HG03045 (cell line): ENCODE measurements at regions not wholly inside any gene's neighbourhood (a gene's known extent, or its start where the extent isn't known, plus 50 kb on each side); places are given as distances from the start of the nearest gene placed in this dataset.
A peak's percentile ranks its signal among the peaks of the same experiment; 100 is the strongest.
"Not testable (repeated sequence)": the region's sequence is repeated elsewhere in the genome, so short reads cannot be mapped to it uniquely, and the experiment has no call there.

Experiments used
- ATAC-seq: cut with Tn5 transposase; IDR thresholded peaks from one replicate; pipeline ENCODE4 v1.9.1; 2021; ENCODE audit warnings: mild to moderate bottlenecking, moderate library complexity; ENCODE audit not compliant: unreplicated experiment

DNA sequence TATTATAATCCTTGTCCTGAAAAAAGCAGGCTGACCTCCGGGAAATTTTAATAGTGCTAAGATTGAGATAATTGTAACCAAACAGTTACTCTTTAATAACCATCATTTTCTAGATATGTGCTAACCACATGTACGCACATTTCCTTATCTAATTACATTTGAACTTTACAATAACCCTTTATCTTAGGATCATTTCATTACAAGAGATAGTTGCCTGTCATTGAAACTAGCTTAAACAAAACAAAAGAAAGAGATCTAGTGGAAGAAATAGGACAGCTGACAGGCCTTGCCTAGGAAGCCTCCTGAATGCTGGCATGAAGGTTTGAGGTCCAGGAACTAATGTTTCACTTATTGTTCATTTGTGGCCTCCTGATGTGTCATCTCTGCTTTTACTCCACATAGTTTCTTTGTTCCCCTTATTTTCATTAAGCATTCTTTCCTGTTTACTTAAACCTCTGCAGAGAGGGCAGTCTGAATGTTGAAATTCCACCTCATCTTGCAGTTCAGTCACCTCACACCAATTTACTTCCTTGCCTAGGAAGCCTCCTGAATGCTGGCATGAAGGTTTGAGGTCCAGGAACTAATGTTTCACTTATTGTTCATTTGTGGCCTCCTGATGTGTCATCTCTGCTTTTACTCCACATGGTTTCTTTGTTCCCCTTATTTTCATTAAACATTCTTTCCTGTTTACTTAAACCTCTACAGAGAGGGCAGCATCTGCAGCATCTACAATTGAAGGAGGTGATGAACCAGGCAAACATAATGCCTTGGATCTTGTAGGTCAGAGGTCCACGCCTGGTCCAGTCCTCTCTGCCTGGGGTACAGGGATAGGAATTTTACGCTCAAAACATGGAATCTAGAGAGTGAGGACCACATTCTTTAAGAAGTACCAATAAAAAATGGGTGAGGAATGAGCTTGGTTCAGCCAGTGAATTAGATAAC lies 247.5 kb downstream of the SPATA31A6 start:
- not testable (repeated sequence) for ATAC-seq

DNA sequence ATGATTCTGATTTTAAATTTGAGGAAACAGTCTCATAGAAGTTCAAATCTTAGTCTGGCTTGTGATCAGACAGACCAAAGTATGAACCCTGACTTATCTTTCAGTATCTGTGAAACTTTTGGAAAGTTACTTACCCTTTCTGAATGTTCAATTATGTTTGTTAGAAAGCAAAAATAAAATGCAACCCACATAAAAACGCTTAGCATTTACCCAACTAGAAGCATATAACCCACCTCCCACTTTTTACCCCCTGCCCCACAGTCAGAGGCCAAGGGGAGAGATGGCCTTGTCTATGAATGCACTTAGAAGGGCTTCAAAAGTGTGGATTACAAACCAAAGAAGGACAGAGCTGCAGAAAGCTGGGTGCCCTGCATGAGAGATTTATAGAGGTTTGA lies 248.2 kb downstream of the SPATA31A6 start:
- ATAC-seq, result not testable (repeated sequence)

DNA sequence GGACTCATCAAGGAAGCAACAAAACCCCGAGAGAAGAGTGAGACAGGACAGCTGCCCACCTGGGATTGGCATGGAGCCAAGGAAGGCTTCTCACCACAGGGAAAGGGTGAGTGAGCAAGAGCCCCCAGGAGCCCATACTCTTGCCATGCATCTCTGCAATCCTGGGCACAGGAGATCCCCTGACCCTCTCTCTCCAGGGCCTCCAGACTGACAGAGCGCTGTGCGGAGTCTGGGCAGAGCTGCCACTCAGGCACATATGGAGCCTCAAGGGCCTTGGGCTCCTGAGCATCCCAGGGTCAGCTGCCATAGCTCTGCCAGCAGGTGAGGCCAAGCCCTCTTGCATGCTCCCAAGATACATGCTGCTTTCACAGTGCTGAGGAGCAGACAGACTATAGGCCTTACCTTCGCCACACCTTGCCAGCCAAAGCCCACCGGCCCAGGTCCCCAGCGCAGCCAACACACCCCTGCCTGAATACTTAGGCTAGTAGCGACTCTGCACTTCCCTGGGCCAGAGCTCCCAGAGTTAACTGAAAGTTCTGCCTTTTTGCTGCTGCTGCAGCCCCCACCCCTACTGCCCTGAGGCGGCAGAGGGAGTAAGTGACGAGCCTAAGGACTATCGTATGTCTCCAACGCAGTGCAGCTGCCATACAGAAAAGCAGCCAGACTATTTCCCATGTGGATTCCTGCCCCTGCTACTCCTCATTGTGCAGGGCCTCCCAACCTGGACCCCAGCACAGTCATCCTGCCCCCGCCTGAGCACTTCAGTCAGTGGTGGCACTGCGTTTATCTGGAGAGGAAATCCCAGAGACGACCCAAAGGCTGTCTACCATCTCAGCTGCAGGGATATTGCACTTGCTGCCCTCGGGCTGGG lies 251.6 kb downstream of the SPATA31A6 start:
- ATAC-seq, result not testable (repeated sequence)

DNA sequence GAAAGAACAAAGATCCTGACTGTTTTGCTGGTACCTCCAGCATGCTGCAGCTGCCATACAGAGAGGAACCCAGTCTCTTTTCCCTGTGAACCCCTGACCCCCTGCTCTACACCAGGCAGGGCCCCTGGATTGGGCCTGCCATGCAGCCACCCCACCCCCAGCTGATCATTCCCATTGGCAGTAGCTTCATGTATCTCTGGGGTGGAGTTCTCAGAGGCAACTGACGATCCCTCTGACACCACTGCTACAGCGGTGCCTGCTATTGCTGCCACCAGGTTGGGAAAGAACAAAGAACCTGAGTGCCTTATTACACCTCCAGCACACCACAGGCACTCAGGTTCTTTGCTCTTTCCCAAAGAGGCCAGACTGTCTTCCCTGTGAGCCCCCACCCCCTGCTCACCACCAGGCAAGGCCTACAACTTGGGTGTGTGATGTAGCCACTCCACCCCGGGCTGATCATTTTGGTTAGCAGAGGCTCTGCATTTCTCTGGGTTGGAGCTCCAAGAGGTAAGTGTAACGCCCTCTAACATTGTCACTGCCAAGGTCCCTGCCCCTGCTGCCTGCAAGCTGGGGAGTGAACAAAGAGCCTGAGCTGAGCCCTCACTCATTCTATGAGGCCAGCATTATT lies 252.4 kb downstream of the SPATA31A6 start:
- not testable (repeated sequence) for ATAC-seq

DNA sequence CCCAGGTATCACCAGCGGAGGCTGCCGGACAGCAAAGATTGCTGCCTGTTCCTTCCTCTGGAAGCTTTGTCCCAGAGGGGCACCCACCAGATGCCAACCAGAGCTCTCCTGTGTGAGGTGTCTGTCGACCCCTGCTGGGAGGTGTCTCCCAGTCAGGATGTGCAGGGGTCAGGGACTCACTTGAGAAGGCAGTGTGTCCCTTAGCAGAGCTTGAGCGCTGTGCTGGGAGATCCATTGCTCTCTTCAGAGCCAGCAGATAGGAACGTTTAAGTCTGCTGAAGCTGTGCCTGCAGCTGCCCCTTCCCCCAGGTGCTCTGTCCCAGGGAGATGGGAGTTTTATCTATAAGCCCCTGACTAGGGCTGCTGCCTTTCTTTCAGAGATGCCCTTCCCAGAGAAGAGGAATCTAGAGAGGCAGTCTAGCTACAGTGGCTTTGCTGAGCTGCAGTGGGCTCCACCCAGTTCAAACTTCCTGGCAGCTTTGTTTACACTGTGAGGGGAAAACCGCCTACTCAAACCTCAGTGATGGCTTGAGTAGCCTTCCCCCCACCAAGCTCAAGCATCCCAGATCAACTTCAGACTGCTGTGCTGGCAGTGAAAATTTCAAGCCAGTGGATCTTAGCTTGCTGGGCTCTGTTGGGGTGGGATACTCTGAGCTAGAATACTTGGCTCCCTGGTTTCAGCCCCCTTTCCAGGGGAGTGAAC lies 253.7 kb downstream of the SPATA31A6 start:
- peak; percentile 73 for ATAC-seq

DNA sequence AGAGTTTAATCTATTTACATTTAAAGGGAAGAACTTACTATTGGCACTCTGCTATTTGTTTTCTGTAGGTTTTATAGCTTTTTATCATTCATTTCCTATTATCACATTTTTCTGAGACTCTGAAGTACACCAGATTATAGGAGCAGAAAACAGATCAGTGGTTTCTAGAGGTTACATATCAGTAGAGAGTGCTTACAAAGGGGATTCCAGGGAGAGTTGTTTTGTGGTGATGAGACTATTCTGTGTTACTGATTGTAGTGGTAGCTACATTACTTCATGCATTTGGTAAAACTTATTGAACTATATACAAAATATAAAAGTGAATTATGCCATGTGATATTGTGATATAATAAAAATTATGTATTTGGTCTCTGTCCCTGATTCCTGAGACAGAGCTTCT lies 259.2 kb downstream of the SPATA31A6 start:
- not testable (repeated sequence) for ATAC-seq

DNA sequence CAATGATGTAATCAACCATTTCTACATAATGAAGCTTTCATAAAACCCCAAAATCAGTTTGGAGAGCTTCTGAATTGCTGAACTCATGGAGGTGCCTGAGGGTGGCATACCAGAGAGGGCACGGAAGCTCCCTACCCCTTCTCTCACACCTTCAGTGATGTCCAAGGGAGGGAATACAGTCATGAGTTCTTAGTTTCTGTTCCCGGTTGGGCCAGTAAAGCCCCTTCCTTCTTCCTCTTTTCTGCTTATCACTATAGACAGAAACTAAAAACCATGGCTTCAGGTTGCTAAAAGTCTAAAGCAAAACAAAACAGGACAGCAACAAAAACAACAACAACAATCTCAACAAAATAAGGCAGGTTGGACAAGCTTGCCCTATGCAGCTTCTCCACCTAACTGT lies 260.0 kb downstream of the SPATA31A6 start:
- ATAC-seq, result not testable (repeated sequence)

DNA sequence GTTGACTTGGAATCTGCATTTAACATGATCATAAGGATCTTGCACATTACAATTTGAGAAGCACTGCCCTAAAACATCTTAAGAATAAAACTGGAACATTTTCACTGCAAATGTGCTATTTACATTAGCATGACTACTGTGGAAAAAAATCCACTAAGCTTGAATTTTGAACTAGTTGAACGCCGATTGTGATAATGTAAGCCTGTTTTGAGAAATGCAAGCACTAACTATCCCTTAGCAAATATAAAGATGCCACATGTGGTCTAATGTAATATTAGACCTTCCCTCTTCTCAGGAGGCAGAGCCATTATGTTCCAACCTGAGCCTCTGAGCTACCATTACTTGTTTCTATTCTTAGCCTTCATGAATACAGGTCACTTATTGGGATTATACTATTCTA lies 278.0 kb downstream of the SPATA31A6 start:
- not testable (repeated sequence) for ATAC-seq

DNA sequence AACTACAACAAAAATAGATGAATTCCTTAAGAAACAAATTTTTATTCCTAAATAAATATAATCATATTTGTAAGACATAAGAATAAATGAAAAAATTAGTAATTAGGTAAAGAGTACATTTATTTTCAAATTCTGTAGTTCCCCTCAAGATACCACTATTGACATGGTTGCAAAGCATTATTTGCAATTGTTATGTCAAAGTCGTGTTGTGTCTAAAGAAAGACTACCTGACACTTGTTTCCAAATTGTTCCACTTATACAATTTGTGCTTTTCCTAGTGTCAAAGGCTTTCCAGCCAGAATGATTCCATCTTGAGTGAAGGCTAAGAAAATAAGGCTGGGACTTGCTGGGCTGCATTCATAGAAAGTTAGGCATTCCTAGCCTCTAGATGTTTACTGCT lies 278.4 kb downstream of the SPATA31A6 start:
- not testable (repeated sequence) for ATAC-seq

DNA sequence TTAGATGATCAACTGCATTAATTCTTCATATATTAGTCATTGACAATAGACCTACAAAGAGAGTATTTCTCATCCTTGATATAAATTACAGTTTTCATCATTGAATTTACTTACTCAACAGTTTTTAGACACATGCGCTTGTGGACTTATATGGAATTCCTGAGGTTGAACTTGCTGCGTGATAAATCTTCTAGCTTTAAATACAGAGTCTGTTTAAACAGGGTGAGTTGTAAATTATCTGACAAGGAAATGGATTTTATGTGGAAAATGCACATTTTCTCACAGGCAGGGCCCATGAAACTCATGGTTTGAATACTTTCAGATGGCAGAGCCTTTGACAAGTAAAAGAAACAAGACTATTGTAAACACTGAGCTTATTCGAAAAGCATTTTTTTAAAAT lies 280.5 kb downstream of the SPATA31A6 start:
- not testable (repeated sequence) for ATAC-seq

DNA sequence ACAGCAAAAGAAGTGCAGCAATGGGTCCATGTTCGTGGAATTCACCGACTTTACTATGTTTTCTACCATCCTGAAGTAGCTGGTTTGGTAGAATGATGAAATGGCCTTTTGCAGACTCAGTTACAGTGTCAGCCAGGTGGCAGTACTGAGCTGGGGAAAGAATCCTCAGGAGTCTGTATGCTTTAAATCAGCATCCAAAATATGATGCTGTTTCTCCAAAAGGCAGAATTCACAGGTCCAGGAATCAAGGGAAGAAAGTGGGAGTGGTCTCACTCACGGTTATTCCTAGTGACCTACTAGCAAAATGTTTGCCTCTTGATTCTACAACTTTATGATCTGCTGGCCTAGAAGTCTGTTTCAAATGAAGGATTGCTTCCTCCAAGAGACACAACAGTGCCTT lies 287.1 kb downstream of the SPATA31A6 start:
- not testable (repeated sequence) for ATAC-seq

DNA sequence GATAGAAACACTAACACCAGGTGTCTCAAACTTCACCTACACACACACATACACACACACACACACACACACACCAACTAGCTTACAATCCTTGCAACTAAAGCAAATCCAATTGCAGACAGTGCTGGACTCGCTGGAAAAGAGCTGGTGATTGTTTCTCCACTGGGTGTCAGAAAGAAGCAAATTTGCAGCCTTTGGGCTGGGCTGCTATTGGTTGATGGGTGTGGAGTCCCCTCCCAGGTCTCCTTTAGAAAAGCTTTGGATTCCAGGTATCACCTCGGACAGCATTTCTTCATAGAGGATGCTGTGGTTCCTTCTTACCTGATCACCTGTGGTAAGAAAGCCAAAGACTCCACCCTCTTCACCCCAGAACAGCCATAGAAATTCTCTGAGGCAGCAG lies 307.5 kb downstream of the SPATA31A6 start:
- not testable (repeated sequence) for ATAC-seq

DNA sequence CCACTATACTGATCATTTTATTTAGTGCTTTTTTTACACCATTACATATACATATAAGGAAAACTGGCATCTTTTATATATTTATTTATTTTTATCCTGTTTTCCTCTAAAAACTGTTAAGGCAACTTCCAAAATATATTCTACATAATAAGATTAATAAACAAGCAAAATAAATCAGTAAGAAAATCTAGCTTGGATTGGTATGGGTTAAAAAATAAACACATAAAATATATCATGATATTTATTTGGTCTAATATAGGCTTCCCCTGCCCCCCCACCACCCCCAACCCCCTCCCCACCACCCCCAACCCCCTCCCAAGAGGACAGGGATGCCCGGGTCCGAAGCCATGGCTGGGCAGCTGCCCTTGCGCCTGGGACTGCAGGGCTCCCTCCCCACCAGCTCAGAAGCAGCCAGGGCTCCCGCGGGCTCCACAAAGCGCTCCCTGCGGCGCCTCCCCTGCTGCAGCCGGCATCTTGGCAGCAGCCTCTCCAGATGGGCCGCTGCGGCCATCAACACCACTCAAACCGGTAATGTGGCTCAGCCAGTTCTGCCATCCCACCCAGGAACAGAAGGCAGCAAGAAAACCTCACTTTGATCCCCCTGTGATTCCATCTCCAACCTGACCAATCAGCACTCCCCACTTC lies 319.3 kb downstream of the SPATA31A6 start:
- not testable (repeated sequence) for ATAC-seq

DNA sequence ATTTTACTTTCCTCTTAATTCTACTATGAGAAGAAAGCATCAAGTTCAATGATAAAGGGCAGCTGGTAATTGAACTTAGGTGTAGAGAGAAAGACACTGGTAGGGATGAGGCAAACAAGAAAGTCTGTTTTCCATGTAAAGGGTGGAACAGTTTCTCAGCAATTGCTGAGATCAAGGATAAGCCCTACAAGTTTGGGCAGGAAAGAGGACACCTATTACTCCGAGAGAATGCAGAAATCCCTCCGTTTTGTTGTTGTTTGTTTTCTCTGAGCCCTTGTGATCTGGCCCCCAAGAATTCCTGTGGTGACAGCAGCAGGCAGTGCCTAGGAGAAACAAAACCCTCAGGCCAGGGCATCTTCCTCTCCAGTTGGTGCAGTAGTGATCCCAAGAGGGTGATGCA lies 324.7 kb downstream of the SPATA31A6 start:
- not testable (repeated sequence) for ATAC-seq

DNA sequence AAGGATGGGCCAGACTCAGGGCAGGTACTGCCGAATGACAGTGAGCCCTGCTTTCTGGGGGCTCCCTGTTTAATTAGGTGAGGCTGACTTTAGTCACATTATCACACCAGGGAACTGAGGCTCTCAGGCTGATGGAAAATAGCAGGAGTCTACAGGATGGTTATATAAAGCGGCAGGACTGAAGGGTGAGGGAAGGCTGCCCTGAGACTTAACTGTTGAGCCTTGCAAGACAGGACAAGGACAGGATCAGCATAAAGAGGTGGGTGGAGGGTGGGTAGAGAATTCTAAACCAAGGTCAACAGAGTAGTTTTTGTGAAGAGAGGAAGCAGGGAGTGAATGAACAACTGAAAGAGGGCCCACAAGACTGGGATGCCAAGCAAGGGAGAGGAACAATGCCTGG lies 330.1 kb downstream of the SPATA31A6 start:
- not testable (repeated sequence) for ATAC-seq

DNA sequence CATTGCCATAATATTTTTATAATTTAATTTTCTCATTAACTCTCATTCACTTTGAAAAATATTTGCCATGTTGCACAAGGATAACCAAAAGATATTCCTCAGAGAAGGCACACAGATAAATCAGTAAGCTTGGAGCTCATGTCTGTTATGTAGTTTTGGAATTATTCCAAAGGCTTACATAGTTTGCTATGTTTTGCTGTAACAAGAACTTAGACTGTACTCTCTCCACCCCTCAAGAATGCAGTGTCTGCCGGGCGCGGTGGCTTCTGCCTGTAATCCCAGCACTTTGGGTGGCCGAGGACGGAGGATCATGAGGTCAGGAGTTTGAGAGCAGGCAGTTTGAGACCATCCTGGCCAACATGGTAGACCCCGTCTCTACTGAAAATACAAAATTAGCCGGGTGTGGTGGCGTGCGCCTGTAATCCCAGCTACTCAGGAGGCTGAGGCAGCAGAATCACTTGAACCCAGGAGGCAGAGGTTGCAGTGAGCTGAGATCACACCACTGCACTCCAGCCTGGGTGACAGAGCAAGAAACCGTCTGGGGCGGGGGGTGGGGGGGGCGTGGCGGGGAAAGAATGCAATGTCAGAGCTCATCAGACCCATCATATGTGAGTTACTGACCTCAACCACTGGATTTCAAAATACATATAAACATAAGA lies 351.0 kb downstream of the SPATA31A6 start:
- not testable (repeated sequence) for ATAC-seq

DNA sequence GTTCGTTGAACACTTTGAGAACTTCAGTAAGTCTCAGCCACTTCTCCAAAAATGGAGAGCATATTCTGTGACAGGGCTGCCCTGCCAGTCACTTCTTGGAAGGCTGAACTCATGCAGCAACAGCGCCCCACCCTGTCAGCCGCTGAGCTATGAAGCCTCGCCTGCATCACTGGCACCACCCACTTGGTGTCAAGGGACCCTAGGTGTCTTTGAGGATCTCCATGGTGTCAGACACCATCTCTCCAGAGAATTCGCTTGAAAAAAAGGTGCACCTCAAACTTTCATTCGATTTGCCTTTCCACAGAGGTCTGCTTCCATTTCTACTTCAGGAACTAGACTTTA lies 351.5 kb downstream of the SPATA31A6 start:
- not testable (repeated sequence) for ATAC-seq

DNA sequence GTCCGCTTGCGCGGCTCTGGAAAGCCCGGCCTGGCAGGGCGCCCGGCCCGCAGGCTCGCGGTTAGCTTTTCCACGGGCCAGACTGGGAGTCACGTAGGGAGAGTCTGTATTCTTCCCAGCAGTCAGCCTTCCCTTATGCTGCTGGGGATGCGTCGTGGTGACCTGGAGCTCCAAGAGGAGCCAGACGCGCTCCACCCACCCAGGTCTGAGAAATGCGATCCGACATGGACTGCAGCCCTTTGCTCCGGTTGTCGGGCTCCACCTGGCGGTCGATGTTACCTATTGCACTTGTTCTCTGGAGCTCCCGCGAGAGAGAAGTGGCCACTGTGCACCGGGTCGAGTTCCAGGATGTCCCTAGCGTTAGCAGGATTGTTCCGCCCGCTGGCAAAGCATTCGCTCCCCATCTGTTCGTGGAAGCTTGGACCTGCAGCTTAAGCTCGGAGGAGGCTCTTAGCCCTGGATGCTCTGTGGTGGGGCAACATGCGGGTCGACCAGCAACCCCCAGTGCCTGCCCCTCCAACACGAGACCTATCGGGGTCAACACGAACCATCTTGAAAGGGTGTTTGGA lies 367.4 kb downstream of the SPATA31A6 start:
- peak; percentile 73 for ATAC-seq

DNA sequence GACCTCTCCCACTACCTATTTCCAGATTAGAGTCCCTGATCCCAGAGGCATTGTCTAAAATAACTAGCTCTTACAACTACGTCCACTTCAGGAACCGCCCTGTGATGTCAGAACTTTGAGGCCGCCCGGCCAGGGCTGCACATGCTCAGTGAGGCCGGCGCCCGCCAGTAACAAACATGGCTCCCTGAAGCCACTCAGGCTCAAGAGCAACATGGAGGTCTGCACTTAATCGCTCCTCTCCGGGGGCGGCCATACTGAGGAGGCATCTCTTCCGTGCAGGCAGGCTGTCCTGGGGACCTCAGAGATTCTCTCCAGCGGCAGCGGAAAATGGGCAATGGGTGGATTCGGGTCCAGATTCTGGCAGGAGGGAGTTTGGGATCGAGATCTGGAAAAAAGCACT lies 385.1 kb downstream of the SPATA31A6 start:
- ATAC-seq, result not testable (repeated sequence)
